ENCODE measurements at regions not wholly inside any gene's neighbourhood (a gene's known extent, or its start where the extent isn't known, plus 50 kb on each side); places are given as distances from the start of the nearest gene placed in this dataset.
A peak's percentile ranks its signal among the peaks of the same experiment; 100 is the strongest.
"Not testable (repeated sequence)": the region's sequence is repeated elsewhere in the genome, so short reads cannot be mapped to it uniquely, and the experiment has no call there.

DNA sequence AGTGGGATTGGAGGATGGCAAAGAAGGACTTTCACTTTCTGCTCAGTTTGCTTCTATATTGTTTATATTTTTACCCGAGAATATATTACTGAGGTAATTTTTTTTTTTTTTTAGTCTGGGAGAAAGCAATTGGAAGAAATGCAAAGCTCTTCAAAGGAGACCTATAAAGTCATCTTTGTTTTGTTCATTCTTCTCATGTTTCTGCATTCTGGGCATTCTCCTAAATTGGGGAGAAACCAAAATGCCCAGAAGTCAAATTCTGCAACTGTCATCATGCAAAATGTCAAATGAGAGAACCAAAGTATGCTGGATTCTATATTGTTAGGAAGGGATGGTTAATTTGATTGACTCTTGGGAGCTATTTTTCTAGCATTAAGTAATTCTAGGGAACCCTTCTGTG is 168.3 kb upstream of the TSC22D2 start:
- DNase-seq, result no peak

- peak; percentile 39 for DNase-seq
Observed at GRCh38 chr3:150238995-150239619, 169.0 kb upstream of the TSC22D2 start.

GRCh38 chr3:150238048-150238802 is 169.9 kb upstream of the TSC22D2 start:
- peak; percentile 33 for DNase-seq

DNA sequence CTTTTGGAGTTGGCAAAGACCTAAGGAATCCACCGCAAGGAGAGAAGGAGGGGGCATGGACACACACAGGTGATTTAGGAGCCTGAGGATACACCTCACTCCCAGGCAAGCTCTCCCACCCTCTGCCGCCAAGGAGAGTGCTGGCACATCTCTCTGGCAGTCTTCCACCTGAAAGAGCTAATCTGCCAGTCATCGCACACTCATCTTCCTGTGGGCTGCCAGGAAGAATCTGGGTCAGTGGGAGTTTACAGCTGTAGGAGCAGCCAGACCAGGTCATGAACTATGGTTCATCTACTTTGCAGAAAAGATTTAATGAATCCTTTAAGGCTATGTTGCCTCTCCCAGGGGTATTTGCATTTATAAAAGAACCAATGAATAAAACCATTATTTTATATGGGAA is 170.6 kb upstream of the TSC22D2 start:
- DNase-seq, result no peak

DNA sequence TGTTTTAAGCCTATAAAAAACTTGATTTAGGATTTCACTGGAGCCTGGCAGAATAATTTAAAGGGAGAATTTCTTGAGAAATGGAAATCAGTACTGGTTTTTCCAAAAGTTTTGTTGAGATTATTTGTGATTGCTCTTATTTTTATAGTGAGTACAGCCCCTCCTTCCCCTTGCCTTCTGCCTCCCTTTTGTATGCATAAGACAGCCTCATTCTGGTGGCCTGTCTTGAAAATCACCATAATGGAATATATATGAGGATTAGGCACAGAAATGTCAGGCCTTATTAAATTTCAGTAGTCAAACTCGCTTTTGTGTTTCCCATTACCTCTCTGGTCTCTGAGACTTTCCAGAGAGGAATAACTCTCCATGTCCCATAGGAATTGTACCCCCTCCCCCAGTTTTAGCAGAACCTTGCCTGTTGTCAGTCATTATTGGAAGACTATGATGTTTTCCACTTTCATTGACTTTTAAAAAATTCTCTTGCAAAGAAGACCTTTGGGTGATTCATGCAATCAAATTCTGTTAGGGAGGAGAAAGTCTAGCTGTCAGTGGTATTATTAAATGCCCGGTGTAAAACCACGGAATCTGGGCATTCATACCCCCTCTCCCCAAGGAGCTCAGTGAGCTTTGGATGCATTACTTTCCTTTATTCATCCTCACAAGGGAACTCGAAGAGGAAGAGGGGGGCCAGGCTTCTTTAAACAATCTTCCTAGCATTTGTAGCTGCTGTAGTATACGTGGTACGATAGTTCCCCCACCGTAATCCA is 171.6 kb upstream of the TSC22D2 start:
- DNase-seq, result no peak

- DNase-seq, result no peak
Observed at GRCh38 chr3:150235799-150236198, 172.3 kb upstream of the TSC22D2 start.

GRCh38 chr3:150232992-150233451 is 175.1 kb upstream of the TSC22D2 start:
- peak; percentile 86 for DNase-seq

DNA sequence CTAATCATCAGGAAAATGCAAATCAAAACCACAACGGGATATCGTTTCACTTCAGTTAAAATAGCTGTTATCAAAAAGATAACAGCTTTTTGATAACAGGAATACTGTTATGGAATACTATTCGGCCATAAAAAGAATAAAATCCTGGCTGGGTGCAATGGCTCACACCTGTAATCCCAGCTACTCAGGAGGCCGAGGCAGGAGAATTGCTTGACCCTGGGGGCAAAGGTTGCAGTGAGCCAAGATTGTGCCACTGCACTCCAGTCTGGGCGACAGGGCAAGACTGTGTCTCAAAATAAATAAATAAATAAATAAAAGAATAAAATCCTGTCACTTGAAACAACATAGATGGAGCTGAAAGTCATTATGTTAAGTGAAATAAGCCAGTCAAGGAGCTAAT is 178.1 kb upstream of the TSC22D2 start:
- DNase-seq, result no peak

DNA sequence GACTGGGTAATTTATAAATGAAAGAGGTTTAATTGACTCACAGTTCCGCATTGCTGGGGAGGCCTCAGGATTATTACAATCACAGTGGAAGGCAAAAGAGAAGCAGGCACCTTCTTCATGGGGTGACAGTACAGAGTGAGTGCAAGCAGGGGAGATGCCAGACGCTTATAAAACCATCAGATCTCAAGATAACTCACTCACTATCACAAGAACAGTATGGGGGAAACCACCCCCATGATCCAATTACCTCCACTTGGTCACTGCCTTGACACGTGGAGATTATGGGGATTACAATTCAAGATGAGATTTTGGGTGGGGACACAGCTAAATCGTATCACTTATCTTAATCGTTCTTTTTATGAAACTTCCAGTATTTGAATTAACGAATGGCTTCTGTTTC is 179.5 kb upstream of the TSC22D2 start:
- not testable (repeated sequence) for DNase-seq

DNA sequence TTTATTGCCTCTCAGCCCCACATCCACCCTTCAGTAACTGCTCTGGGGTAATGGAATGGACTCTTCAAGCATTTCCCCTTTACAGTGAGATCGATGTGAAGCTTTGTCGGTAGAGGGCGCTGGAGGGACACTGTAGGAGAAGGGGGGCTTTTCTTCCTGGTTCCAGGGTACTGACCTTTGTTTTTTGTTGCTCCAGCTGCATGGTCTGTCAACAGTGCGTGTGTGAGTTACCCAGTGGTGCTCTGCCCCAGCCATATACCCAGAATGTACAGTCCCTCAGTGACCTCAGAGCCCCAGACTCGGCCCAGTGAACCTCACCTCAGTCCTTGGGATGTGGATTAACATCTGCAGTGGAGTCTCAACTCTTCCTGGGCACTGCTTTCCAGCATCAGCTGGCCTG is 180.3 kb upstream of the TSC22D2 start:
- peak; percentile 11 for DNase-seq

- DNase-seq, result peak; percentile 43
Observed at GRCh38 chr3:150225986-150226385, 182.1 kb upstream of the TSC22D2 start.

DNA sequence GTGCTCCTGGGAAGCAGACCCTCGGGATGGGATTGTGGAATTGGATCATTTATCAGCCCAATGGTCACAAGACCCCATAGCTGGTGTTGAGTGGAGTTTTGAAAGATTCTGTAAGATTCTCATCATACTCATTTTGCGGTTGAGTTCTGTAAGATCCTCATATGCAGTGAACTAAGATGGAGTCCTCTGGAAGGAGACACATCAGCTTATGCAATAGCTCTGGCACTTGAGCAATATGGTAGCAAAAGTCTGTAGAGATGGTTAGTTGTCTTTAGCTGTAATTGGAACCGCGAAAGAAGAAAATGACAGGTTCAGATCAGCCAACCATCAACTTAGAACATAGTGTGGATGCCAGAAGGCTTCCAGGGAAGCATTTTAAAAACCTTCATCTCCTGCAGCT is 184.5 kb upstream of the TSC22D2 start:
- no peak for DNase-seq

DNA sequence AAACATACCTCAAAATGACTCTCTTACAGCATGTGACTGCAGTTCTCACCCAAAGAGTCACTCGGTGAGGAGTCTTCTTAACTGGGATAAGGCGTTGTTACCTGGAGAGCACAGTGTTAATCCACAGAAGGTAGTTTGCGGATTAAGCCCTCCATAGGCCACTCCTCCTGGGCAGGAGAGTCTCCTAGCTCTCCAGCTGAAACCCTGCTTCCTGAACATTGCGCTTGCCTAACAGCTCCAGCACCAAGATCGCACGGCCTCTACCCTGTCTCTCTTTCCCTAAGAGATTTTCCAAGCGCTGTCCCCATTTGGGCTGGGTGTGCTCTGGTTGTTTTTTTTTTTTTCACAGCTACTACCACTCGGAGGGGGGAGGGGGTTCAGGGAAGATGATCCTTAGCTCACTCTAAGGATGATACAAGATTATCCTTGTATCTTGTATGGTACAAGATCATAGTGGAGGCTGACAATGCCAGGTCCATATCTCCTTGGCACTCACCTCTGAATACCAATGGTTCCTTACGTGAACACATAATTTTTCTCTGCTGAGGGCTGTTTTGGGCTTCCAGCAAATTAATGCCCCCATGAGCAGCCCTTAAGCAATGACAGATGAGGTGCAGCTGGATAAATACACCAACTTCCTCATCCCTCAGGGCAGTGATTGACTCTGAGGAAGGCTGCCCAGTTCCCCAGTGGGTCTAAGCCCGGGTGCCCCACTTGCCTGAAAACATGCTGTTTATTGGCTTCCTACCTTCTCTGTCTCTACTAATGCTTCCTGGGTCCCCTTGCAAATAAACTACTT is 185.2 kb upstream of the TSC22D2 start:
- no peak for DNase-seq

- no peak for DNase-seq
Observed at GRCh38 chr3:150221904-150222523, 186.1 kb upstream of the TSC22D2 start.

GRCh38 chr3:150220799-150221198 is 187.3 kb upstream of the TSC22D2 start:
- no peak for DNase-seq

- DNase-seq, result no peak
Observed at GRCh38 chr3:150220041-150220440, 188.1 kb upstream of the TSC22D2 start.

- DNase-seq, result no peak
Observed at GRCh38 chr3:150218841-150219240, 189.3 kb upstream of the TSC22D2 start.

GRCh38 chr3:150218236-150218635 is 189.9 kb upstream of the TSC22D2 start:
- DNase-seq, result no peak

GRCh38 chr3:150217691-150218090 is 190.4 kb upstream of the TSC22D2 start:
- no peak for DNase-seq

DNA sequence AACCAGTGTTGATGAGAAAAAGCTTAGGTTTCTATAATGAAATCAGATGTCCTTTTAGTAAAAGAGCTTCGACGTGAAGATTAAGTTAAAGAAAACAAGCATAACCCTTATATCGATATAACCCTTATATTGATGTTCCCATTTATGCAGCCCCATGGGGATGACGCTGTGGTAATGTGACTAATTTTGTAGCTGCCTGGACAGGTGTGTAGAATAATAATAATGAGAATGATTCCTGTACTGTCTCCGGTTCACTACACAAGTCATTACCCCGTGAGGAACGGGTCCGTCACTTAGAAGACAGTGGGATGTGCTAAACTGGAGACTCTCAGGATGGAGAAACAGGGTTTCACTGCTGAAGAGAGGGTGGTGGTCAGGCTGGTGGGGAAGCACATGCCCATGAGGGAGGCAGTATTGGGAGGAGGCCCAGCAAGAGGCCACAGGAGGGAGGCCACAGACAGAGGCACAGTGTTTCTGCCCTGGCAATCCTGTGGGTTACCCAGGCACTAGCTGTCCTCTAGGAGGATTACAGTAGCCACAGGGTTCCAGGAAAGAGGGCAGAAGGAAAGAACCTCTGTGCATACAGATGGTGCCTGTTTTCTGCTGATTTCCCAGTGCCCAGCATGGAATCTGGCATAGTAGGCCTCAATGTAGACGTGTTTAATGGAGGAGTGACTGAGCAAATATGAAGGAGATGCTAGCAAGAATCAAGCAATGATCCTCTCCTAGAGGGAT is 191.1 kb upstream of the TSC22D2 start:
- peak; percentile 65 for DNase-seq

GRCh38 chr3:150216041-150216811 is 191.9 kb upstream of the TSC22D2 start:
- peak; percentile 96 for DNase-seq
